Fibroblast of peridontal ligament (primary cell): ENCODE measurements at regions not wholly inside any gene's neighbourhood (a gene's known extent, or its start where the extent isn't known, plus 50 kb on each side); places are given as distances from the start of the nearest gene placed in this dataset.

Experiments
- DNase-seq: peaks from one replicate; pipeline ENCODE4 v3.0.0-alpha.2; 2010; ENCODE audit errors: extremely low read depth

DNA sequence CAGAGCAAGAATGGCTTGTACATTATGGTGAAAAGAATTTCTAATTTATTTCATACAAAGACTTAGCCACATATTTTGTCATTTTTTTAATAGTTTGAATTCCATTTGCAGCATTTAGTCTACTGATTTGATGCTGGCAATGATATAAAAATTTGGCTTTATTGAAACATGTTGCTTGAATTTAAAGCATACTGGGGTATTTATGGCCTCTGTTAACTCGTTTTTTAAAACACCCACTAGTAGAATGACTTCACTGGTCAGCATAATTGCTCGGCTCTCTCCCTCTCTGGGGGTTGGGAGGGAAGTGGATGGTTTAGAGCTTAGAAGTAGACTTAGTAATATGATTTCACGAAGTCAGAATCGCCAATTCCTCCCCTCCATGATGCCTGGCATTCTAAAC, 354.9 kb upstream of the HTR2A start:
- DNase-seq, result peak; percentile 23

GRCh38 chr13:47250146-47250545, 353.3 kb upstream of the HTR2A start:
- no peak for DNase-seq

- DNase-seq, result no peak
Observed at GRCh38 chr13:47249266-47249665, 352.4 kb upstream of the HTR2A start.

DNA sequence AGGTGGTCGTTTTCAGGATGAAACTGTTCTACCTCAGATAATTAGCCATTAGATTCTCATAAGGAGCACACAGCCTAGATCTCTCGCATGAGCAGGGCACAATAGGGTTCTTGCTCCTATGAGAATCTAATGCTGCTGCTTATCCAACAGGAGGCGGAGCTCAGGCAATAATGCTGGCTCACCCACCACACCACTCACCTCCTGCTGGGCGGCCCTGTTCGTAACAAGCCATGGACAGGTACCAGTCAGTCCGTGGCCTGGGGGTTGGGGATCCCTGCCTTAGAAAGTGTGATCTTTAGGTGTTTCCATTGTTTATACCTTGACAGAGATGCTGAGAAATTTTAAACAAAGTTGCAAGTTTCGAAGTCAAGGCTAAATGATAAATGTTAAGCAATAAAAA, 344.6 kb upstream of the HTR2A start:
- DNase-seq, result no peak

DNA sequence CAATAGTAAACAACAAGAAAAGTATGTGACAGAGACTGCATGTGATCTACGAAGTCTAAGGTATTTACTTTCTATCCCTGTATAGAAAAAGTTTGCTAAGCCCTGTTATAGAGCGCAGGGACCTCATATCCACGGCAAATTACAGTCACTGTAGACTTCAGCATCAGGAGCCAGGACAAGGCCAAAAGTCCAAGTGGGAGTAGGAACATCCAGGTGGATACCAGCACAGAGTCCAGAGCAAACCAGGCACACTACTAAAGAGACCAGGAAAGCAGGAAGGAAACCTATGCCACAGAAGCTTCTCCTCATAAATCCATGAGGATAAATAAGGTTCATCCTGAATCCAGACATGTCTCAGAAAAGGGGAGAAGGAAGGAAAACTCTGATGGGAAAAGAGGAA, 342.2 kb upstream of the HTR2A start:
- no peak for DNase-seq

GRCh38 chr13:47237571-47237970, 340.7 kb upstream of the HTR2A start:
- DNase-seq, result no peak

DNA sequence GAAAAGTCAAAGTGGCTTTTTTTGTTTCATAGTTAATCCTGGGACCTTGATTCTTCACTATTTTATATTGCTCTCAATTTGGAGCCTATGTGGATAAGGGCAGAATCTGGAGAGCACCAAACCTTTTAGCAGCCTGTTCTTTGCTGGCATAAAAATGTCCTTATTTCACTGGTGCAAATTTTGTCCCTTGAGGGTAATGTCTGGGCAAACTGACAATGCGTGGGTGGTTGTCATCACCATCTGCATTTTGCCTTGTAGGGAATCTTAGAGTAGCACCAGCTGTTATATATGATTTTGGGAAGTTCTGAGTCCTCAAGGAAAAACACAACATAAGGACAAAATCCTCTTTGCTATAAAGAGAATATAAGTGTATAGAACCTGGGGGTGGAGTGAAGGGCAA, 336.9 kb upstream of the HTR2A start:
- DNase-seq, result no peak

DNA sequence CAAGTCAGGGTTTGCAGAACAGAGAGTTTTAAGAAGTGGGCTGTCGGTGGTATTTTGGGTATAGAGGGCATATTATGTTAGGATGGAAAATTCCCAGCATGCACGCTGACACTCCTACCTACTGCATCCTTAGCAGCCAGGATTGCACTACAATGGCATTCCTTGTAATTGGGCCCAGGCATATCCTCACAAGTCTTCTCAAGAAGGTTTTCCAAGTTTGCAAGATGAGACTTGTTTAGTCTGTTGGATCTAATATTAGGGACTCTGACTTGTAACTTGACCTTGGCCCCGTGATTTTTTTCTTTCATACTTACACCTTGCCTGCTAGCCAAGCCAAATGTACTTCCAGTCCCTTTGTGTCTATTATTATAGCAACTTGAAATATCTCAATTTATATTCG, 335.7 kb upstream of the HTR2A start:
- no peak for DNase-seq

GRCh38 chr13:47230155-47230554, 333.3 kb upstream of the HTR2A start:
- DNase-seq, result no peak

GRCh38 chr13:47226516-47226915, 329.7 kb upstream of the HTR2A start:
- DNase-seq, result no peak

DNA sequence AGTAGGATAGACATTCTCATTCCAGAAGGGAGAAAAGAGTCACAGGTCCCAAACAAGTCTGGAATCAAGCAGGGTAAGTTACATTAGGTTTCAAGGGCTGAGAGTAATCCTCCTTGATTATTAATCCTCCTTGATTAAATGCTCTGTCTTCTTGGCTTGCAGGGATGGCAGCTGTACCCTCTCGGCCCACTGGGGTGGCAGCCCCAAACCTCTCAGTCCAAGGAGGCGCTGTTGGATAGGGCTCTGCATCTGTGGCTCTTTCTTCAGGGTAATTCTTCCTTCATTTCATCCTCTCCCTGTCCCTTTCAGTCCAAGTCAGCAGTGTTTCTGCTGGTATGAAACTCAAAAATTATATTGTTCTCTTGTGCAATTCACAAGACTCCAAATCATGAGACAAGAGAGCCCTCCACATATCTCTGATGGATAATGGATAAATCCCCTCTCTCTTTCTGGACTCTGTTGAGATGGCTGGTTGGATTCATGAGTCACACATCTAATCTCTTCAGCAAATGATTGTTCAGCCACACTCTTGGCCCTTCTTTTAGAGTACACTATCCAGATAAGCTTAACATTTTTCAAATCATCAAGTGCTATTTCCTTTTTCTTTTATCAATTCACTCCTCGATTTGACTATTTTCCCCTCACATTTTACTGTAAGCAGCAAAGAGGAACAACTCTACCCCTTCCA, 323.7 kb upstream of the HTR2A start:
- DNase-seq, result no peak

GRCh38 chr13:47218611-47219010, 321.8 kb upstream of the HTR2A start:
- DNase-seq, result no peak

DNA sequence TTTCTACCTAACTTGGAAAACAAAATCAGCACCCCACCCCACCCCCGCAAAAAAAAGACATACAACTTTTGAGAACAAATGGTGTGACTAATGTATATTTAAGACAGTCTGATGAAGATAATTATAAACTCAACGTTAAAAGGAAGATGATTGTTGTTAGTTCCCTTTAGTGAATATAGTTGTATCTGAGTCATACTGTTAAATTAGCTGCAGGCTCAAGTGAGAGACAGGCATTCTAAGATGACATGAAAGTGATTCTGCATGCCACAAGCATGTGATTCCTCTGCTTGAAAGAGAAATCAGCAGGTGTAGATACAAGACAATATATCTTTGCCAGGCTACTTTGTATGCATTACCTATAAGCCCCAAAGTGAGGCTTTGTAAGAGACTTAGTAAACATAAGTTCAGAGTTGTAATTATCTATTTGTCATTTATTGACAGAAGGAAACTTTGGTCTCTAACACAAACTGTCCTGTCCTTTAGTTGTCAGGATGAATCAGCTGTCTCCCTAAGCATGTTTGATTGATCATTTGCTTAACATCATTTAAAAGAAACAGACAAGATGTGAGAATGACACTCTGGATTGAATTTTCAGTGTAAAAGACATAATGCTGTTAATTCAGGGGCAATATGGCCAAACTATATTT, 319.4 kb upstream of the HTR2A start:
- peak; percentile 48 for DNase-seq

DNA sequence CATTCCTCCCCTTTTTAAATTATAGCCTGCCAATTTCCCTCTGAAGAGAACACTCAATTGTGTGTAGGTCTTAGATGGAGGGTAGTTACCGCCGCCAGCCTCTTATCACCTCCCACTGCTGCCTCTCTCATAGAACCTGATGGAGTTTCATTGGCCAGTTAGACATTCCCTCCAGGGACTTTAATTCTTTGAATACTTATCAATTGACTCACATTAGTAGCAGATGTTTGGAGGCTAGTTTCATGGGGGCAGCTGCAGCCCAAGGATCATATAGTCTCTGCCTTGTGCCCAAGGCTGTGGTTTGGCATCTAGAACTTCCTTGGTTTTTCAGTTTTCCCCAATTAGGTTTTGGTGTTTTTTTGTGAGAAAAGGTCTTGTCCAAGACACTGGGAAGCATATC, 318.9 kb upstream of the HTR2A start:
- peak; percentile 88 for DNase-seq

DNA sequence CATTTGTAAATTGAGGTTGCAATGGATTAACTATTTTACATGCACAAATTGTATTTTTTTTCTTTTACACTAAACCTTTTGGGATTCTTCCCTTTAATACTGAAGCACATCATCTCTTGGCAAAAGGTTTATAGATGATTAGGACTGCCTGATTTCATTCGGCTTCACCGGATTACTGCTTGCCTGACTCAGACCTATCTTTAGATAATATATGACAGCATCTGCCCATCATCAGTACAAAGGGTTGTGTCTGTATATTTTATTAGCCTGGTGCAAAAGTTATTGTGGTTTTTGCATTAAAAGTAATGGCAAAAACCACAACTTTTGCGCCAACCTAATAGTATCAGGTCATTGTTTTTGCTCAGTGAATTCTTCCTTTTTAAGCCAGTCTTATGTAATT, 316.2 kb upstream of the HTR2A start:
- no peak for DNase-seq

- DNase-seq, result no peak
Observed at GRCh38 chr13:47211106-47211505, 314.3 kb upstream of the HTR2A start.

DNA sequence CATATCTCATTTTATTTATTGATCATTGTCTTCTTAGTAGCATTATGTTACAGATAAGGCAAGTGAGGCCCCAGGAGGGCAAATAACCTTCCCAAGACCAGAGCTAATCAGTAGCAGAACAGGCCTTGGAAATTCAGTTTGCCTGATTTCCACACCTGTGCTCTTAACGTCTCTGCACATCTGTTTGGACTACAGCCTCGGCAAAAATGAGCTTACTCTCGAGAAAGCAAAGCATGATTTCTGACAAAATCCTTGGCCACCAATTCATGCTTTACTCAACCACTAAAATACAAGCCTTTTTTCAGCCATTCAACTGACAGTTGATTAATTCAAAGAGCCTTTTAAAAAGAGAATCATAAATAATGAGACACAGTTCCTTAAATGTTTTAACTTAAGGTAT, 309.3 kb upstream of the HTR2A start:
- DNase-seq, result no peak

DNA sequence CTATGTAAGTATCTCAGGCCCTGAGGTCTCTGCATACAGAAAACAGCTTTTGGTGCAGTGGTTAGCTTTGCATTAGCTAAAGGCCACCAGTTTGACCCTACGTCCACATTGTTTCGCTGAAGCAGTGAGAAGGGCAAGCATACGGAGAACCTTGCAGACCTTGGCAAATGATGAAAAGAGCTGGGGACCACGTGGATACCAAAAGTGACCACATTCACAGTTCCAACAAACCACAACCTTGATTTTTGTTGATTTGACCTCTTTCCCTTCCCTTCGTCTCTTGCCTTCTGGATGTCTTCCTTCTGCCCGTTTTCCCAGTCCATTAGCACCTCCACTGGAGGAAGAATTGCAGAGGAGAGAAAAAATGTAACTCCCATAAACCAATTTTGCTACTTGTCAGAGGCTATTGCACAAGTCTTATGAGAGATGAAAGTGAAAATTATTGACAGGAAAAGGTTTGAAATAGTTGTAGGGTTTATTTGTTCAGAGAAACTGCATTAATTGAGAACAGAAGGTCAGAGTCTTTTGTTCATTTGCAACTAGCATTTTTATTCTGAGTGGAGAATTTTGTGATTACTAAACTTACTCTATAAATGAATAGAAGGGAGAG, 293.9 kb upstream of the HTR2A start:
- DNase-seq, result no peak

DNA sequence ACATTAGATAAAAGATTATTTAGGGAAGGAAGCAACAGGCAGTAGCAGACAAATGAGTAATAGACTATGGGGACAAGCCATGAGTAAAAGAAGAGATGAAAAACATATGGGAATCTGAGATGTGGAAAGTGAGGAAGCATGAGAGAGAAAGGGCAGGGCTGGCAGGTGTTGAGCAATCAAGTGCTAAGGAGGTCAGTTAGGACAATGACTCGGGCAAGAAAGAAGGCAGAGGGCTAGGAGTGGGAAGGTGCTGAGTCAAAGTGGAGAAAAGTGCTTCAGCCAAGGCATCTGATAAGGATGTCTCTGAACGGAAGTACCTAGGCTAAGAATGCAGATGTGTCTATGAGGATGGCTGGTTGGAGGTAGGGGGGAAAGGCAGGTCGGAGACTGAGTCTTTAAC, 291.9 kb upstream of the HTR2A start:
- DNase-seq, result peak; percentile 84

DNA sequence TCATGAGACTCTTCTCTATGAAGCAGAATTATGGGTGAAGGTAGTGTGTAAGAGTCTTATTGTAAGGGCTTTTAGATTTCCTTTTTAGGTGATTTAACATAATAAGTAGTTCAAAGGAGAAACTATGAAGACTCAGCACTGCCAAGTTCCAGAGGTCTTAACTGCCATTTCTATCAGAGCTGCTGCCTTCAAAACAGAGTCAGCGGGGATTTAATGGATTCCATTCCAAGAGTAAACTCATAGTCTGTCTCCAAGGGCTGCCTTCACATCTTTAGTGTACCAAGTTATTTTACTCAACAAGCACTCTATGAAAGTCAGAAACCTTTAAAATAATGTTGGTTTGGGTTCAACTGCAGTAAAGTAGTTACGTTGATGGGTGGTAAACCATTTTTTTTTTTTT, 289.6 kb upstream of the HTR2A start:
- DNase-seq, result no peak

- peak; percentile 77 for DNase-seq
Observed at GRCh38 chr13:47184321-47184720, 287.5 kb upstream of the HTR2A start.

- DNase-seq, result no peak
Observed at GRCh38 chr13:47179321-47179720, 282.5 kb upstream of the HTR2A start.
